Activated T-helper 1 cell treated with anti-CD3 and anti-CD28 coated beads, Interleukin-12 subunit alpha, Interleukin-12 subunit beta, Interleukin-2, Interleukin-4 antibody, amounts not matched to agents 30 ng/mL and 10 ng/mL and 1 ng/mL, durations not matched to agents 14 hours and 24 hours and 36 hours (primary cell): ENCODE measurements at regions not wholly inside any gene's neighbourhood (a gene's known extent, or its start where the extent isn't known, plus 50 kb on each side); places are given as distances from the start of the nearest gene placed in this dataset.

Experiments
- DNase-seq: peaks from one replicate; pipeline ENCODE4 v3.0.0; 2021; ENCODE audit warnings: low spot score
- H3K27ac Mint-ChIP-seq: one replicate; pipeline ENCODE4 v1.8.0; 2021; ENCODE audit warnings: mild to moderate bottlenecking, mixed read lengths
- H3K27me3 Mint-ChIP-seq: one replicate; pipeline ENCODE4 v1.8.0; 2022; ENCODE audit warnings: mild to moderate bottlenecking, moderate library complexity, mixed read lengths; ENCODE audit not compliant: insufficient read depth
- H3K36me3 Mint-ChIP-seq: one replicate; pipeline ENCODE4 v1.8.0; 2021; ENCODE audit warnings: low read depth, mixed read lengths
- H3K4me1 Mint-ChIP-seq: one replicate; pipeline ENCODE4 v1.8.0; 2021; ENCODE audit warnings: low read depth, mixed read lengths
- H3K4me3 Mint-ChIP-seq: one replicate; pipeline ENCODE4 v1.8.0; 2021; ENCODE audit warnings: mild to moderate bottlenecking, moderate library complexity, mixed read lengths
- H3K9me3 Mint-ChIP-seq: one replicate; pipeline ENCODE4 v1.8.0; 2021; ENCODE audit warnings: mixed read lengths
- intact Hi-C: fragments of 100-400 bp; cut with micrococcal nuclease; formaldehyde crosslinking; loops from one replicate; pipeline ENCODE4 v1.15.1; 2024

DNA sequence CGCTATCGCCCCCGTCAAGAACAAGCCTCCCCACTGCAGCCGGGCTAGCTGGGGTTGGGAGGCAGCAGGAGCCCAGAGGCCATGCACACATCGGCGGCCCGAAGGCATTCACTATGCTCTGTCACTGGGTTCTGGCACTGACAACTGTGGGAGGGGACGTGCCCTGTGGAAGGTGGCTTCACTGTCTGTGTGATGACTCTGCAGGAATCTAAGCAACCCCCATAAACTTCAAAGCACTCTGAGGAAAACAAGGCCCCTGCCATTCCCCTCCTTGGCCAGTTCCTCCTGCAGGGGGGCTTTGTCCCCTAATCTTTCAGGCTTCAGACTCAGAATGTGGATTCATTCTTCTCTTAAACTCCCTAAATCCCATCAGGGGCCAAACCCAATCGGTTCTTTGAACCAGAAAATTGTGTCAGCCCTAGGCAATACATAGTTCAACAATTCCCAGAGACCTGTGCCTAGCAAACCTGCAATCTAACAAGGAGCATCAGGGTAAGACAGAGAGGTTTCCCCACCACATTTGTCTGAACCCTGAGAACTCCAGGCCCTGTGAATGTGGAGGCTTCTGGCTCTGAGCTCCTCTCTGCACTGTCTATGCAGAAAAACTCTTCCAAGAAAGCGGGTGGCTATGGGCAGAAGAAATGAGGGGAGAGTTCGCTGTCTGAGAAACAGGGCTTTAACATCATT lies 1477.2 kb downstream of the TBC1D22A start:
- Mint-ChIP-seq H3K9me3 (no peaks in the 10 kb centered on the region), H3K4me3 (no peak overlapping the region), H3K4me1 (no peaks in the 10 kb centered on the region), H3K36me3 (no peaks in the 10 kb centered on the region), H3K27me3 (no peaks in the 10 kb centered on the region), H3K27ac (no peak overlapping the region)
- intact Hi-C loops = no loop called here
- DNase-seq = no peak

DNA sequence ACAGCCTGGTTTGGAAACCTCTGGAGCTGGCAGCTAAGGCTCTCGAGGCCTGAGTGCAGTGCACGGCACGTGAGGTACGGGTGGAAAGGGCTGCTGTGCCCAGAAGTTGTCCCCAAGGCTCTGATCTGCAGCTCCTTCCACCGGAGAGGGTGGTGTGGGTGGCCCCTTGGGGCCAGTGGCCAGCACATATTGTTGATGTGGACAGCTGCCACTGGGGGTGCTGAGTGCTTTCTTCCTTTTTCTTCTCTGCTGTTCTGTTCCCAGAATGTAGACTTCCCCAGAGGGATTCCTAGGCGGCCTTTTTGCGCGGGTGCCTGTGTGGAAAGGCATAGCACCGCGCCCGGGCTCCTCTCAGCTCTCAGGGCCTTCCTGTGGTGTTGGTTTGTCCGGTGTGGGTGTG lies 1476.5 kb downstream of the TBC1D22A start:
- Mint-ChIP-seq H3K4me3 (no peak overlapping the region), H3K9me3 (peaks cover under 1% of the 10 kb centered on the region), H3K36me3 (no peaks in the 10 kb centered on the region), H3K4me1 (no peaks in the 10 kb centered on the region), H3K27me3 (no peaks in the 10 kb centered on the region), H3K27ac (no peak overlapping the region)
- intact Hi-C loops = no loop called here
- no peak for DNase-seq

GRCh38 chr22:48238284-48238915 lies 1476.0 kb downstream of the TBC1D22A start:
- peaks cover 6% of the 10 kb centered on the region for H3K9me3 Mint-ChIP-seq
- intact Hi-C loops = no loop called here
- no peaks in the 10 kb centered on the region for H3K27me3 Mint-ChIP-seq
- no peak for DNase-seq
- H3K27ac Mint-ChIP-seq = no peak overlapping the region
- H3K4me1 Mint-ChIP-seq = no peaks in the 10 kb centered on the region
- H3K4me3 Mint-ChIP-seq = no peak overlapping the region
- no peaks in the 10 kb centered on the region for H3K36me3 Mint-ChIP-seq

- H3K27me3 Mint-ChIP-seq = no peaks in the 10 kb centered on the region
- H3K4me1 Mint-ChIP-seq = no peaks in the 10 kb centered on the region
- no peak overlapping the region for H3K27ac Mint-ChIP-seq
- H3K36me3 Mint-ChIP-seq = no peaks in the 10 kb centered on the region
- no peak for DNase-seq
- intact Hi-C loops = no loop called here
- peaks cover 7% of the 10 kb centered on the region for H3K9me3 Mint-ChIP-seq
- H3K4me3 Mint-ChIP-seq = no peak overlapping the region
Measured at GRCh38 chr22:48237466-48238283, 1475.2 kb downstream of the TBC1D22A start.

- no peak for DNase-seq
- no peaks in the 10 kb centered on the region for H3K4me1 Mint-ChIP-seq
- no peaks in the 10 kb centered on the region for H3K36me3 Mint-ChIP-seq
- no peak overlapping the region for H3K4me3 Mint-ChIP-seq
- no peak overlapping the region for H3K27ac Mint-ChIP-seq
- H3K27me3 Mint-ChIP-seq = no peaks in the 10 kb centered on the region
- H3K9me3 Mint-ChIP-seq = peaks cover 16% of the 10 kb centered on the region
- intact Hi-C loops = no loop called here
Measured at GRCh38 chr22:48236261-48236660, 1473.8 kb downstream of the TBC1D22A start.

- Mint-ChIP-seq H3K27ac (no peak overlapping the region), H3K27me3 (no peaks in the 10 kb centered on the region), H3K4me3 (no peak overlapping the region), H3K36me3 (no peaks in the 10 kb centered on the region), H3K4me1 (no peaks in the 10 kb centered on the region), H3K9me3 (peaks cover 16% of the 10 kb centered on the region)
- no peak for DNase-seq
- intact Hi-C loops = no loop called here
Measured at GRCh38 chr22:48235744-48236143, 1473.3 kb downstream of the TBC1D22A start.

DNA sequence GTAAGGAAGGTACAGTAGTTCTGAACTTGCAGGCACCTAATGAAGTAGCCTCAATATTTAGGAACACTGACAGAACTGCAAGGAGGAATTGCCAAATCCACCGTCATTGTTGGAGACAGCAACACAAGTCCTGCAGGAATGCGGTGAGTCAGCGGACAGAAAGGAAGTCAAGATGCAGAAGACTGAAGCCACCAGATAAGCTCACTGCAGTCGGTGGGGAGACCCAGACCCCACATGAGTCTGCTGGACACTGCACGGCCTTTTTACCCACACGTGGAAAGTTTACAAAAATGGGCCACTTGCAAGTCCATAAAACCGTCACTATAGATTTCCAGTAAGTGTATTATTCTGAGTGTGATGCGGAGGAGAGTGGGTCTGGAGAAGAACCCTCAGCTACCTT lies 1471.6 kb downstream of the TBC1D22A start:
- Mint-ChIP-seq H3K27me3 (no peaks in the 10 kb centered on the region), H3K4me1 (no peaks in the 10 kb centered on the region), H3K27ac (no peak overlapping the region), H3K4me3 (no peak overlapping the region), H3K9me3 (peaks cover 16% of the 10 kb centered on the region), H3K36me3 (no peaks in the 10 kb centered on the region)
- intact Hi-C loops = no loop called here
- DNase-seq = no peak

GRCh38 chr22:48233586-48233985 lies 1471.1 kb downstream of the TBC1D22A start:
- no peaks in the 10 kb centered on the region for H3K4me1 Mint-ChIP-seq
- H3K36me3 Mint-ChIP-seq = no peaks in the 10 kb centered on the region
- H3K27me3 Mint-ChIP-seq = no peaks in the 10 kb centered on the region
- H3K27ac Mint-ChIP-seq = no peak overlapping the region
- intact Hi-C loops = no loop called here
- no peak overlapping the region for H3K4me3 Mint-ChIP-seq
- no peak for DNase-seq
- H3K9me3 Mint-ChIP-seq = peaks cover 16% of the 10 kb centered on the region

- Mint-ChIP-seq H3K4me1 (no peaks in the 10 kb centered on the region), H3K27ac (no peak overlapping the region), H3K27me3 (no peaks in the 10 kb centered on the region), H3K36me3 (no peaks in the 10 kb centered on the region), H3K4me3 (no peak overlapping the region), H3K9me3 (peaks cover 10% of the 10 kb centered on the region)
- DNase-seq = no peak
- intact Hi-C loops = no loop called here
Measured at GRCh38 chr22:48228468-48228867, 1466.0 kb downstream of the TBC1D22A start.

- H3K9me3 Mint-ChIP-seq = peaks cover 7% of the 10 kb centered on the region
- DNase-seq = no peak
- no peak overlapping the region for H3K27ac Mint-ChIP-seq
- H3K4me3 Mint-ChIP-seq = no peak overlapping the region
- no peaks in the 10 kb centered on the region for H3K27me3 Mint-ChIP-seq
- H3K4me1 Mint-ChIP-seq = no peaks in the 10 kb centered on the region
- H3K36me3 Mint-ChIP-seq = no peaks in the 10 kb centered on the region
- intact Hi-C loops = no loop called here
Measured at GRCh38 chr22:48227341-48228018, 1465.0 kb downstream of the TBC1D22A start.

DNA sequence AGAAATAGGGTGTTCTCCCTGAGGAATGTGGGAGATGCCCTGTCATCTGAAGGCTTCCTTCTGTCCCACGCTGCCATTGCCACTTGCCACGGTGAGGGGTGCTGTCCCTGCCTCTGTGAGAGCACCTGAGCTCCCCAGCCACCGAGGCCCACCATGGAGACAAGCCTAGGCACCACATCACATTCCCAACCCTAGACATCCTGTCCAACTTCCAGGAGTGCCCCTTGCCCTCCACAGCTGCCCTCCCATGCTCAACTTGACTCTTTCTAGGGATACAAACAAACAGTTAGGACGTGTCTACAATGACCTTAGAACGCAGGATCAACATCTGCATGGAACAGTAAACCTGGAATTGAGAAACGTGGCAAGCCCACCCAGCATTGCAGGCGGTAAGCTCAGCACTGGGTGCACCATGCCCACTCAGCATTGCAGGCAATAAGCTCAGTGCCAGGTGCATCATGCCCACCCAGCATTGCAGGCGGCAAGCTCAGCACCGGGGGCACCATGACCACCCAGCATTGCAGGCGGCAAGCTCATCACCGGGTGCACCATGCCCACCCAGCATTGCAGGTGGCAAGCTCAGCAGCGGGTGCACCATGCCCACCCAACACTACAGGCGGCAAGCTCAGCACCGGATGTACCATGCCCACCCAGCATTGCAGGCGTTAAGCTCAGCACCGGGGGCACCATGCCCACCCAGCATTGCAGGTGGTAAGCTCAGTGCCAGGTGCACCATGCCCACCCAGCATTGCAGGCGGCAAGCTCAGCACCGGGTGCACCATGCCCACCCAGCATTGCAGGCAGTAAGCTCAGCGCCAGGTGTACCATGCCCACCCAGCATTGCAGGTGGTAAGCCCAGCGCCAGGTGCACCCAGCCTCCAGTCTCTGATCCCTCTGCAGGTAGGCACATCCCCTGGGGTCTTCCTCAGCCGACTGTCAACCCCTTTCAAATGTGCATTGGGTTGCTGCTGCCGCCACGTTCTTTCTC lies 1463.9 kb downstream of the TBC1D22A start:
- DNase-seq = no peak
- H3K27ac Mint-ChIP-seq = no peak overlapping the region
- no peak overlapping the region for H3K4me3 Mint-ChIP-seq
- no peaks in the 10 kb centered on the region for H3K4me1 Mint-ChIP-seq
- no peaks in the 10 kb centered on the region for H3K36me3 Mint-ChIP-seq
- no peaks in the 10 kb centered on the region for H3K9me3 Mint-ChIP-seq
- intact Hi-C loops = no loop called here
- no peaks in the 10 kb centered on the region for H3K27me3 Mint-ChIP-seq

- DNase-seq = no peak
- intact Hi-C loops = no loop called here
- no peaks in the 10 kb centered on the region for H3K4me1 Mint-ChIP-seq
- no peak overlapping the region for H3K4me3 Mint-ChIP-seq
- no peaks in the 10 kb centered on the region for H3K36me3 Mint-ChIP-seq
- no peak overlapping the region for H3K27ac Mint-ChIP-seq
- H3K27me3 Mint-ChIP-seq = no peaks in the 10 kb centered on the region
- H3K9me3 Mint-ChIP-seq = no peaks in the 10 kb centered on the region
Measured at GRCh38 chr22:48224332-48224731, 1461.9 kb downstream of the TBC1D22A start.
